ENCODE measurements at regions not wholly inside any gene's neighbourhood (a gene's known extent, or its start where the extent isn't known, plus 50 kb on each side); places are given as distances from the start of the nearest gene placed in this dataset.

DNA sequence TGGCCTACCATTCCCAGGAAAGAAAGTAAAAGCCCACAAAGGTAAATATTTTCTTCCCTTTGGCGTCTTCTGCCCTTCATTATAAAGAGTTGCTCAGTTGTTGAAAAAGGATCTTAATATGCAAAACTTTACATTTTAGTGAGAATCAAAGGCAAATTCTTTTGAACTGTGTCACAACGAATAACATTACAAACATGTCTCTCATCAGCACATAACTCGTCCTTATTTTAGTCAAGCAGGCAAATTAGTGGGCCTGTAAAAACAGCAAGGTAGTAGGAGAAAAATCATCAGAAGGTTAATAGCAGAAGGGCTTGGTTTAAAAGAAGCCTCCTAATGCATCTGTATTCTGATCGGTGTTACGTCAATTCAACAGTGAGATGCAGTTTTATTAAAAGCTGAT lies 647.3 kb upstream of the DIPK2B start:
- no peak for TF ChIP-seq CTCF (IDR thresholded peaks at IDR 0.05)
- no peak for TF ChIP-seq POLR2A (IDR thresholded peaks at IDR 0.05)
